Urinary bladder (tissue), 3 donors: ENCODE measurements at regions not wholly inside any gene's neighbourhood (a gene's known extent, or its start where the extent isn't known, plus 50 kb on each side); places are given as distances from the start of the nearest gene placed in this dataset.
"Not testable (repeated sequence)": the region's sequence is repeated elsewhere in the genome, so short reads cannot be mapped to it uniquely, and the experiment has no call there.

Experiments
- DNase-seq: peaks from one replicate; pipeline ENCODE4 v3.0.0-alpha.2; 2015; ENCODE audit errors: extremely low spot score
- H3K27ac ChIP-seq: one replicate; pipeline ENCODE4 v1.5.1; 2013; ENCODE audit warnings: low read depth, mild to moderate bottlenecking, moderate library complexity
- H3K36me3 ChIP-seq: one replicate; pipeline ENCODE4 v1.6.1; 2013; ENCODE audit warnings: mild to moderate bottlenecking, moderate library complexity; ENCODE audit not compliant: insufficient read depth
- H3K4me1 ChIP-seq: one replicate; pipeline ENCODE4 v1.6.1; 2013; ENCODE audit warnings: mild to moderate bottlenecking, moderate library complexity; ENCODE audit not compliant: insufficient read depth
- H3K4me3 ChIP-seq: one replicate; pipeline ENCODE4 v1.5.1; 2013; ENCODE audit warnings: low read depth, low read length
- WGBS: extraction: QIAGEN DNeasy Blood & Tissue Kit; methylation state at CpG from one replicate; pipeline ENCODE4 v1.1.7; 2013; 5-methylcytosine and 5-hydroxymethylcytosine counted together
- donor health status: healthy with polysubstance abuse.
- donor health status: healthy.

DNA sequence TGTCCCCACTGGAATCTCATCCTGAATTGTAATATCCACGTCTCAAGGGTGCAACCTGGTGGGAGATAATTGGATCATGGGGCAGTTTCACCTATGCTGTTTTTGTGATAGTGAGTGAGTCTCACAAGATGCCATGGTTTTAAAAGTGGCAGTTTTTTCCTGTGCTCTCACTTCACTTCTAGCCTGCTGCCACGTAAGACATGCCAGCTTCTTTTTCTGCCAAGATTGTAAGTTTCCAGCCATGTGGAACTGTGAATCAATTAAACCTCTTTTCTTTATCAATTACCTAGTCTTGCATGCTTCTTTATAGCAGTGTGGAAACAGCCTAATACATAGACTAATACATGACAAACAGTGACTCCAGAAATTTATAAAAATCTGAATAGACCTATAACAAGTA, 1131.8 kb downstream of the PCDH7 start:
- Histone ChIP-seq H3K36me3 (no peaks in the 10 kb centered on the region), H3K4me1 (no peaks in the 10 kb centered on the region), H3K27ac (no peak overlapping the region), H3K4me3 (no peak overlapping the region)
- 89% methylated on average over 2 of the region's 2 CpGs for WGBS
- no peak for DNase-seq

GRCh38 chr4:31877429-31877828, 1157.3 kb downstream of the PCDH7 start:
- Histone ChIP-seq H3K4me1 (no peaks in the 10 kb centered on the region), H3K36me3 (no peaks in the 10 kb centered on the region), H3K4me3 (no peak overlapping the region), H3K27ac (no peak overlapping the region)
- DNase-seq = no peak
- WGBS = 73% methylated on average over 2 of the region's 2 CpGs

DNA sequence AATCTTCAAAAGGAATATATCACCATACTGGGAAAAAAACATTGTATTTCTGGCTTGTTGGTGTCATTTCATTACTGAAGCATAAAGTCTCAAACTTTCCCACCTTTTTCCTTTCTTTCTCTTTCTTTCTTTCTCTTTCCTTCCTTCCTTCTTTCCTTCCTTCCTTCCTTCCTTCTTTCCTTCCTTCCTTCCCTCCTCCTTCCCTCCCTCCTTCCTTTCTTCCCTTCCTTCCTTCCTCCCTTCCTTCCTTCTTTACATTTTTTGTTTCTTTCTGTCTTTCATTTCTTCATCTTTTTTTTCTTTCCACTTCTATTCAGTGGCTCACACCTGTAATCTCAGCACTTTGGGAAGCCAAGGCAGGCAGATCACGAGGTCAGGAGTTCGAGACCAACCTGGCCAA, 1160.7 kb downstream of the PCDH7 start:
- H3K4me3 ChIP-seq, H3K4me1 ChIP-seq, H3K27ac ChIP-seq, DNase-seq, H3K36me3 ChIP-seq: not testable (repeated sequence)
- WGBS = 75% methylated on average over 2 of the region's 2 CpGs

GRCh38 chr4:31896349-31896748, 1176.2 kb downstream of the PCDH7 start:
- H3K27ac ChIP-seq = no peak overlapping the region
- DNase-seq = no peak
- H3K4me1 ChIP-seq = no peaks in the 10 kb centered on the region
- H3K36me3 ChIP-seq = no peaks in the 10 kb centered on the region
- no peak overlapping the region for H3K4me3 ChIP-seq

GRCh38 chr4:31905363-31905762, 1185.2 kb downstream of the PCDH7 start:
- no peak overlapping the region for H3K27ac ChIP-seq
- 91% methylated on average over 3 of the region's 3 CpGs for WGBS
- H3K36me3 ChIP-seq = no peaks in the 10 kb centered on the region
- no peak overlapping the region for H3K4me3 ChIP-seq
- H3K4me1 ChIP-seq = no peaks in the 10 kb centered on the region
- DNase-seq = no peak

- Histone ChIP-seq H3K4me3 (no peak overlapping the region), H3K4me1 (no peaks in the 10 kb centered on the region), H3K36me3 (no peaks in the 10 kb centered on the region), H3K27ac (no peak overlapping the region)
- no peak for DNase-seq
- WGBS = 53% methylated on average over 3 of the region's 3 CpGs
Observed at GRCh38 chr4:31908261-31908660, 1188.1 kb downstream of the PCDH7 start.

DNA sequence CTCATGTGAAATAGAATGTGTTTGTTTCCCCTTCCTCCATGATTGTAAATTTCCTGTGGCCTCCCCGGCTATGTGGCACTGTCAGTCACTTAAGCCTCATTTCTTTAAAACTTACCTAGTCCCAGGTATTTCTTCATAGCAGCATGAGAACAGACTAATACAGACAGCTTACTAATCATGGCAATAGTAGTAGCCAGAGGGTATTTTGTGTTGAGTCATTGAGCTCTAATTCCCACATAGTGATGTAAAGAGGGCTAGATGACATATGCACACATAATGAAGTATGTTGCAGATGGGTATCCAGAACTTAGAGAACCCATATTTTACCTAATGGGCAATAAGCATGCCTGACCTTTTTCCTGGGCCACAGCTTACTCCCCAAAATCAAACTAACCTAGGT, 1197.2 kb downstream of the PCDH7 start:
- Histone ChIP-seq H3K4me1 (no peaks in the 10 kb centered on the region), H3K4me3 (no peak overlapping the region), H3K27ac (no peak overlapping the region), H3K36me3 (no peaks in the 10 kb centered on the region)
- 95% methylated on average over 1 of the region's 1 CpG for WGBS
- no peak for DNase-seq

- Histone ChIP-seq H3K36me3 (no peaks in the 10 kb centered on the region), H3K4me1 (no peaks in the 10 kb centered on the region), H3K27ac (no peak overlapping the region), H3K4me3 (no peak overlapping the region)
- DNase-seq = no peak
- 44% methylated on average over 5 of the region's 5 CpGs for WGBS
Observed at GRCh38 chr4:31918891-31919290, 1198.7 kb downstream of the PCDH7 start.

DNA sequence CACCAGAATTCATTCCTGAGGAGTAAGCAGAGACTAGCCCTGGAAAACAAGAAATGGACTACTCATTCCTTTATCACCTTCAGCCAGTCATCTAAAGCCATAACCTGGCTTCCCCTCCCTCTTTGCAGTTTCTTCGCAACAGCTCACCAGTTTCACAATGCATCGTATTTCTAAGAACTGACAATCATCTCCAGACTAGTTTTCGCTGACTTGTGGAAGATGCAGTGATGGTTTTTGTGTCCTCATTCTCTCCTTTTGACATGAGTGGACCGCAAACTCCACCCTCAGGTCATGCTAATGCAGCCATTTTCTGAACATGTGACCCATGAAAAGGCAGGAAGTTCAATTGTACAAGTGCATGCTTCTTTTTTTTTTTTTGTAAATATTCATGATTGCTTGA, 1203.5 kb downstream of the PCDH7 start:
- Histone ChIP-seq H3K27ac (no peak overlapping the region), H3K4me3 (no peak overlapping the region), H3K36me3 (no peaks in the 10 kb centered on the region), H3K4me1 (no peaks in the 10 kb centered on the region)
- DNase-seq = no peak
- WGBS = 96% methylated on average over 4 of the region's 4 CpGs

DNA sequence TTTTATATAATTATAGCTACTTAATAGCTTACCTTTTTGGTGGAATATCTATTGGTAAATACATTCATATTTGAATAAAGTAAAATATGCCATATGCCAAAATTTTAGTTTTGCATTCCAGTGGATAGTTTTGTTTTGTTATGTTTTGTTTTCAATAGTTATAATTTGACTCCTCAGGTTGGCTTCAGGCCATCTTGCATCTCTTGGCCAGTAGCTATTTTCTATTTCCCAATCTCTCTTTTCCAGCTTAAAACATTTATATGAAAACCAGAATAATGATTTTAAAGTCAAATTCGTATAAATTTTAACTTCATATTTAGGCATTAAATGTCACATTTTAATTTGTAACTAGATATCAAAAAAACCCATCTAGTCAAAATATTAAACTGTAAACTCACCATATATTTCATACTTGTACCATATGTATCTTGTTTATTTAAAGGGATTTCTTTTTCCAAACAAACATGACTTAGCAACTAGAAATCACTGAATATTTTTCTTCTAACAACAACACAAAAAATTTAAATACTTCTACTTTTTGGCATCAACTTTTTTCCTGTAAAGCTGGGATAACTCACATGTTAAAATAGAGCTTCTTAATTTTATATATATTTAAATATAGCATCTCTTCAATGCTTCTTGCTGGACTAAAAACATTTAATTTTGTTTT, 1209.6 kb downstream of the PCDH7 start:
- no peaks in the 10 kb centered on the region for H3K36me3 ChIP-seq
- H3K27ac ChIP-seq = no peak overlapping the region
- H3K4me1 ChIP-seq = no peaks in the 10 kb centered on the region
- 50% methylated on average over 1 of the region's 1 CpG for WGBS
- no peak for DNase-seq
- H3K4me3 ChIP-seq = no peak overlapping the region

GRCh38 chr4:31946456-31946855, 1226.3 kb downstream of the PCDH7 start:
- H3K27ac ChIP-seq = no peak overlapping the region
- 28% methylated on average over 3 of the region's 3 CpGs for whole genome bisulfite sequencing
- H3K4me3 ChIP-seq = no peak overlapping the region
- no peaks in the 10 kb centered on the region for H3K36me3 ChIP-seq
- no peak for DNase-seq
- no peaks in the 10 kb centered on the region for H3K4me1 ChIP-seq

- 80% methylated on average over 1 of the region's 1 CpG for WGBS
- no peak overlapping the region for H3K27ac ChIP-seq
- H3K4me3 ChIP-seq = no peak overlapping the region
- H3K36me3 ChIP-seq = no peaks in the 10 kb centered on the region
- no peak for DNase-seq
- no peaks in the 10 kb centered on the region for H3K4me1 ChIP-seq
Observed at GRCh38 chr4:31947101-31947500, 1226.9 kb downstream of the PCDH7 start.

DNA sequence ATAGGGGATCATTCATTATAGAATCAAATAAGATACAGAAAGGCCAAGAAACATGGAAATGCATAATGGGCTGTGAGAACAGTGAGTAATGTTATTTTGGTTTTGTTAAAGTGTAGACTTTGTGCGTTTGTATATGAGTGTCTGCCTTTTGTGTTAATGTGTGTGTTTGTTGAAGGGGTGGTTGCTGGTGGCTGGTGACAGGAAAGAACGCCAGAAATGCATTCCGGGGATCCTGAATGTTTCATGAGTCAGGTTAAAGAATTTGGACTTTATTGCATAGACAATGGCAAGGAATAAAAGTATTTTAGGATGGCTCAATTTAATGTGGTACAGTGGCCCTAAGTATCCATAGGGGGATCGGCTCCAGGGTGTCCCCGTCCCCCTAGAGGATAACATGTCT, 1228.9 kb downstream of the PCDH7 start:
- Histone ChIP-seq H3K36me3 (no peaks in the 10 kb centered on the region), H3K4me3 (no peak overlapping the region), H3K4me1 (no peaks in the 10 kb centered on the region), H3K27ac (no peak overlapping the region)
- WGBS = 88% methylated on average over 5 of the region's 5 CpGs
- DNase-seq = no peak

DNA sequence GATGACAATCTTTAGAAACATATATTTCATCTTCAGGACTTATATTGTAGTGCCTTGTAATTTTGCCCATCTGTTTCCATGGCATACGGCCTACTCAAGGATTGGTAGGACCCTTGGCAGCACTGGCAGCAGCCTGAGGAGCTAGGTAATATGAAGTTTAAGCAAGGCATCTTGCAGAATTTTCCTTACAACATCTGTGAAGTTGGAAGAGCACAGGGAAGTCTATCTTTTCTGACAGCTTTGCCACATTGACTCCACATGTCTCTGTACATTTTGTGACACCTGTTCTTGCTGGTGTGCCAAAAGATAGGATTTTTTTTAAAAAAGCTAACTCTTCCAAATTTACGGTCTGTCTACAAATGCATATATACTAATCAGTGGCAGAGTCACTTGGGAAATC, 1235.2 kb downstream of the PCDH7 start:
- Histone ChIP-seq H3K4me1 (no peaks in the 10 kb centered on the region), H3K4me3 (no peak overlapping the region), H3K36me3 (no peaks in the 10 kb centered on the region), H3K27ac (no peak overlapping the region)
- WGBS = 87% methylated on average over 2 of the region's 2 CpGs
- no peak for DNase-seq

DNA sequence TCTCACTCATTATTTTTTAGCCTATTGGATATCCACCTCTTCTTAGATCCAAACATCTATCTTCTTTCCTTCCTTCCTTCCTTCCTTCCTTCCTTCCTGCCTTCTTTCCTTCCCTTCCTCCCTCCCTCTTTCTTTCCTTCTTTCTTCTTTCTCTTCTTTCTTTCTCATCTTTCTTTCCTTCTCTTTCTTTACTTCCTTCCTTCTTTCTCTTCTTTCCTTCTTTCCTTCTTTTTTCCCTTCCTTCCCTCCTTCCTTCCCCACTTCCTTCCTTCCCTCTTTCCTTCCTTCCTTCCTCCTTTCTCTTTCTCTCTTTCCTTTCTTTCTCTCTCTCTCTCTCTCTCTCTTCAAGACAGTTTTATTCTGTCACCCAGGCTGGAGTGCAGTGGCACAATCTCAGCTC, 1239.8 kb downstream of the PCDH7 start:
- no peak for DNase-seq
- Histone ChIP-seq H3K27ac (no peak overlapping the region), H3K36me3 (no peaks in the 10 kb centered on the region), H3K4me3 (no peak overlapping the region), H3K4me1 (no peaks in the 10 kb centered on the region)
